Stimulated activated CD4-positive, alpha-beta T cell treated with anti-CD3 and anti-CD28 coated beads, Interleukin-4, amount 100 ng/mL, for 1 hour (primary cell): ENCODE measurements at regions not wholly inside any gene's neighbourhood (a gene's known extent, or its start where the extent isn't known, plus 50 kb on each side); places are given as distances from the start of the nearest gene placed in this dataset.
"Not testable (repeated sequence)": the region's sequence is repeated elsewhere in the genome, so short reads cannot be mapped to it uniquely, and the experiment has no call there.

Source experiments
- DNase-seq: peaks from one replicate; pipeline ENCODE4 v3.0.0-alpha.2; 2020

DNA sequence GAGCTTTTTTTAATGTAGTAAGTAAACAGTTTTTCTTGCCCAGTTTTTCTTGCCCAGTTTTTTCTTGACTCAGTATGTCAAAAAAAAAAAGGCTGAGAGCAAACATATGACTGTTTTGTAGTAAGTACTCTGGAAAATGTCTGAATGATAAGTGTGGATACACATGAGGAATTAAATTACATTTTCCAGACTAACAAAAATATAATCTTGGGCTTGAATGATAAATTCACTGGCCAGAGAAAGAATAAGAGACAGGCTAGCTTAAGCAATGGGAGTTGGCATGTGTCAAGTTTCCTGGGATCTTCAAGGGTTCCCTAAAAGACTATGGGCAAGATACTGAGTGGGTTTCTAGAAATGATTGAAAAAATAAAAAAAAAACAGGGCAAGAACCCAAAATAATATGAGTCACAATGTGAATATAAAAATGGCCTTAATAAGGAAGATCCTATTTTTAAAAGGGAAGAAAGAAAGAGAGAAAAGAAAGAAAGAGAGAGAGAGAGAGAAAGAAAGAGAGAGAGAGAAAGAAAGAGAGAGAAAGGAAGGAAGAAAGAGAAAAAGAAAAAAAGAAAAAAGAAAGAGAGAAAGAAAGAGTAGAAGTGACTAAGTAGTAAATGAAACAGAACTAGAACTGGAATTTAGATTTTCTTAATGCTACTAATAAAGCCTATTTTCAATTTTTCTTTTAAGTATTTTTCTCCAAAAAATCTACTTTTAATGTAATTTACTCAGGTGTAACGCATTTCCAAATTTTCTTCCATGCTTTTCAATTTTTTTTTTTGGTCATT lies 60.2 kb downstream of the TFPI2 start:
- no peak for DNase-seq

DNA sequence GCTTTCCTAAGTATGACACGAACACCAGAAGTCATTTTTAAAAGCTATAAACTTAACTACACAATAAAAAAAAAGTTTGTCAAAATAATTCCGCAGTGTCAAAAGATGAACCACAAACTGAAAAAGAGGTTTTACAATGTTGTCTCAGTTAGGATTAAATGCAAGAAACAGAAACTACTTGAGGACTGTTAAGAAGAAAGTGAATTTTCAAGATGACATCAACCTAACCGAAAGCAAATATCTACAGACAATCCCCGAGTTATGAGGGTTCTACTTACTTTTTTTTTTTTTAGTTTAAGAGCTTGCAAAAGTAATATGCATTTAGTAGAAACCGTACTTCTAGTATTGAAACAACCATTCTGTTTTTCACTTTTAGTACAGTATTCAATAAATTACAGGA lies 62.3 kb downstream of the TFPI2 start:
- DNase-seq: no peak

DNA sequence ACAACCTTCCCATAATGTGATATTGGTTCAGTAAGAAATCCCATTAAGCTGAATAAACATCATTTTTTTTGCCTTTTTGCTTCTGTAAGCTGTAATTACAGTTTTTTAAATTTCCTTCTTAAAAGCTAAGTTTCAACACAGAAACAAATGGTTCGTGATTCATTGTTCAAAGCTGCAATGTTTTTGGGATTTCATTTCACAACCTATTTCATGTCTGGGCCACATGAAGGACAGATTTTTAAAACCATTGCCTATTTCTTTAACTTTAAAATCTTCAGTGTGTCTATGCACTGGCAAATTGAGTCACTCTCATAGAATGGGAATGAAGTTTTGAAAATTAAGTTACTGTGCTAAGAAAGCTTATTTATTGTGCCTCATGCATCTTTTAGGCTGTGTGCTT lies 66.9 kb downstream of the TFPI2 start:
- DNase-seq: no peak

DNA sequence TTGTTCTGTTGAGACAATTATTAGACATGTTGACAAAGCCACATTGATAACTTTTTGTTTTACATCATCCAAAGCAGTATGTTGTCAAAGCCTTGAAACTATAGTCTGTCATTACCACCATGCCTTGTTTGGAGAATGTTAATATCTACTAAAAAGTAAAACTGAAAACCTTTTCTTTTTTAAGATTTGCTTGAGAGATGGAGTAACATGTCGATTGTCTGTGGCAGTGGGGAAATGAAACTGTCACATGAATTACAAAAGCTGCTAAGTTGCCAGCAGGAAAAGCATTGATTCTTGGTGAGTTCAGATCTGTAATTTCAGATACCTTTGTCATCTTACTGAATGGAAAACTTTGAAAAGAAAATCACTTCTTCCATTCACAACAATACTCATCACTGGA lies 69.1 kb downstream of the TFPI2 start:
- no peak for DNase-seq

DNA sequence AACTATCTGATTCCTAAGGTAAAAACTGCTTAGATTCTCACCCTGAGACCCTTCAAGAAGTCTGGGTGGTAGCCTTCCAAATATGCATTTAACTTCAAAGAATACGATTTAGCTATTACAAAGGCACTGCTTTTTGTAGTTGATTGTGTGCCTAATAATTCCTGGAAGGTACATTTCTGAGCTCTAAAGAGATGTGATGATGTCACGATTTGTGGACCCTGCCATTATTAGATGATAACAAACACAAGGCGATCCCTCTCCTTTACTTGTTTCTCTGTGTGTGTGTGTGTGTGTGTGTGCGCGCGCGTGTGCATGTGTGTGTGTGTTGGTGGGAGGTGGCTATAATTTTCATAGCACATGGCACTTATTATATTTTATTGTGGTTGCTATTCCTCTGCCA lies 70.9 kb downstream of the TFPI2 start:
- no peak for DNase-seq

DNA sequence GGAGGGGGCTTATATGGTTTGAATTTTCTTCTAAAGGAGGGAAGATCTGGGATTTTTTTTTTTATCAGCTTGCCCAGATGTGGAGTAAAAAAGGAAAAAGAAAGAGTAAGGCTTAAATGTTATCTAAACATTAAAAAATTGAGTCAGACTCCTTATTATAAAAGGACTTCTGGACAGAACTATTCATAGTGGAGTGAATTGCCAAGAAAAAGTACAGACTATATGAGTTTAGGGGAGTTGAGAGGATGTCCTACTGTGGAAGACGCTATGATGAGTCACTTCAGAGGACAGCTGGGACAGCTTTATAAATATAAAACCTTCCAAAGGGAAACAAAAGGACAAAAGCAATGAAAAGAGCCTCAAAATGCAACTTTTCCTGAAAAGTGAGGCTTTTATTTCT lies 73.0 kb downstream of the TFPI2 start:
- no peak for DNase-seq

DNA sequence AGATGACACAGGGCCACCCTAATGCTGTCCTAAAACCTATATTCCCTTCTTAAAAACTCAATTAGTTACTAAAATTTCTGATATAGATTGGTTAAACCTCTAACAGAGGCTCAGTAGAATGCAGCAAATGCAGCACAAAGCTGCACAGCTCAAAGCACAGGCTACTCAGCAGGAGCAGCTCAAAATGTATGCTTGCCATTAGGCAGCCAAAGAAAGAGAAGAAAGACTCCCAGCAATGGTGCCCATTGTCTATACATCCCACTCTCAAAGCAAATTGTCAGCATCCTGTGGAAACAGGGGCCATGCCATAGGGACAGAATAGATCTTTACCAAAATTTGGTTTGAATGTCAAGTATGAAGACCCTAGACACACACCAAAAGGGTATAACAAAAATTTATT lies 73.5 kb downstream of the TFPI2 start:
- DNase-seq: no peak

DNA sequence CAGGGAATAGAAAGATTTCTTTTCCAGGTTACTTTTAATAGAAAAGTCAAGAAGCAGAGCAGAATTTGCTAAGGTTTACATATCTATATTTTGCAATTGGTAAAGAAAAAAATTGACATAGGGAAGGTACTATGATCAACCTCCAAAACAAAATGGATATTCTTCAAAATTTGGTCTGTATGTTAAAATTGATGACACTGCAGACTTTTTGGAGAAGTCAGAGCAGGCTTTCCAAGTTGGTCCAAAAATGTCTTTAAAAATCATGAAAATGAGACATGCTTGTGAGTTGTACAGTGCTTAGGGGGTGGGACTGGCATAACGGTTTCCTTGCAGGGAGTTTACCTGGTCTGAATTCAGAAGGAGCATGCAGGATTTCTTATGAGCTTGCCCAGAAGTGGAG lies 77.0 kb downstream of the TFPI2 start:
- no peak for DNase-seq

DNA sequence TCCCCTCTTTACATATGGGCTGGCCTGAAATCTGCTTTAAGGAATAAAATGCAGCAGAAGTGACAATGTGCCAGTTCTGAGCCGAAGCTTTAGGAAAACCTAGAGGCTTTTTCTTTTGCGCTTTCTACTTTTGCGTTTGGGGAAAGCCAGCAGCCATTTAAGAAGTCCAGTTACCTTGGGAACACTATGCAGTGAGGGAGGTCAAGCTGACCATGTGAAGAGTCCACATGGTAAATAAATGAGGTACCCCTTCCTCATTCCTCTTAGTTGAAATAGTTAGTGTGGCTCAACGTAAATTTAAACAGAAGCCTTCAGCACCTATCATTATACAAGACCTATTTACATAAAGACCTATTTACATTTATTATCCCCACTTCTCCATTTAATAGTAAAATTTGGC lies 78.5 kb downstream of the TFPI2 start:
- DNase-seq: no peak

DNA sequence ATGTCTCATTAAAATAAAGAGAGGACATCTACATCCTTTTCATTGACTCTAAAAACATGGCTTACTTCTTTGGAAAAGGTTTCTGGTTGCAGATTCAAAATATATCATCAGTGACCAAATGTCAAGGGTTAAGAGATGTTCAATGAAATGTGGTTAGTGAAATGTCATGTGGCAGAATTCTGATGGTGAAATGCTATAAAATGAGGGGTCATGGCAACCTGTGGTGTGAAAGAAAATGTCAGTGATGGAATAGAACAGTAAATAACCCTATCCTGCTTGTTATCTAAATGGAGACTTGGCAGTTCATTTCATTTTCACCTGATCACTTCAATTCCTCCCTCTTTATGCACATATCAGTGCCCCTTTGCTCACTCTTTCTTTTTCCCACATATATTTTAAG lies 79.4 kb downstream of the TFPI2 start:
- DNase-seq: no peak

DNA sequence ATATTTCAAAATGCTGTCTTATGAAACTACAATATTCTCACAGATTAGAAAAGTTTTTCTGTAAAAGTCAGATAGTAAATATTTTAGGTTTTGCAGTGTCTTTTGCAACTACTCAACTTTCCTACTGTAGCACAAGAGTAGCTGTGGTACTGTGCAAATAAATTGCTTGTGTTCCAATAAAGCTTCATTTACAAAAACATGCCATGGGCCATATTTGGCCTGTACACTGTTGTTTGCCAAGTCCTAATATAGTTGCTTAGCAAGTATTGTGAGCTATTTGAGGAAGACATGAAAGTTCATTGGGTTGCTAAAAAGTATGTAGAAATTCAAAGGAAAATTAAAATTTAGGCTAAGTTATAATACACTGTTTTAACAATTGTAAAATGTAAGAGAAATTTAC lies 80.0 kb downstream of the TFPI2 start:
- no peak for DNase-seq

DNA sequence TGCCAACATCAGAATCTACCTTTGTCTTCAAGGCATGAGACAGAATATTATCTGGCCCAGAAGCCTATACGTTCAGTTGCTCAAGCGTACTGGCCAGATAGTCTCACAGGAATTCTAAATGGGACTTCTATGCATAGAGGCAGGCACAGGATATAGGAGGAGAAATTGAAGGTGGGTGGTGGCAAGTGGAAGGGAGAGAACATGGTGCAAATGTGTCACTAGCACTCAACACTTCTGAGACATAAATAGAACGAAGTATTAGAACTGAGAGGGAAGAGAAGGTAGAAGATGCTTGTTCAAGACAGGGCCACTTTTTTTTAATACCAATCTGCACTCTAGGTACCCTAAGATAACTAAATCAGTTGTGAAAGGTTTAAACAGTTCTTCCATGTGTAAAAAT lies 85.8 kb downstream of the TFPI2 start:
- DNase-seq: no peak

DNA sequence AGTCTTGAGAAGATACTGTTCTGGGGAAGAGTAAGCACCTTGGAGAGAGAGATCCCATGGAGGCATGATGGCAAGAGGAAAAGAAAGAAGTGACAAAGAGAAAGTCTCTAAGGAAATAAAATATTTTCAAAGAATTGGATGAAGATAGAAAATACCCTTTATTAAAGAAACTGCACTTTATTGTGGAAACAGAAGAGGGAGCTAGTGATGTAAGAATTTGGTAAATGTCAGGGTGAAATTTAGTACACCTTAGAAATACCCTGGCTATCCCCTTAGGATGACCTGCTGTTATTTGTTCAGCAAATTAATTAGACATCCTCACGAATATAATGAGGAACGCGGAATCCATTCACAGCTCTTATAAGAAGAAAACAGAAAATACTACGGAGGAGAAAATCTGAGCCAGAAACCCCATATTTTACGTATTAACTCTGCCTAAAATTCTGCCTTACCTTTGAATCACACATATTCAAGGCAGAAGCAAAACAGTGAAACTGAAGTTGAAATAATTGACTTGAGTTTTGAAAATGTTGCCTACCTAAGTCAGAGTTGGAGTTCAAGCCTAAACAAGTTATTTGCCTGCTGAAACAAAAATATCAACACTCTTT lies 90.7 kb downstream of the TFPI2 start:
- DNase-seq: no peak

DNA sequence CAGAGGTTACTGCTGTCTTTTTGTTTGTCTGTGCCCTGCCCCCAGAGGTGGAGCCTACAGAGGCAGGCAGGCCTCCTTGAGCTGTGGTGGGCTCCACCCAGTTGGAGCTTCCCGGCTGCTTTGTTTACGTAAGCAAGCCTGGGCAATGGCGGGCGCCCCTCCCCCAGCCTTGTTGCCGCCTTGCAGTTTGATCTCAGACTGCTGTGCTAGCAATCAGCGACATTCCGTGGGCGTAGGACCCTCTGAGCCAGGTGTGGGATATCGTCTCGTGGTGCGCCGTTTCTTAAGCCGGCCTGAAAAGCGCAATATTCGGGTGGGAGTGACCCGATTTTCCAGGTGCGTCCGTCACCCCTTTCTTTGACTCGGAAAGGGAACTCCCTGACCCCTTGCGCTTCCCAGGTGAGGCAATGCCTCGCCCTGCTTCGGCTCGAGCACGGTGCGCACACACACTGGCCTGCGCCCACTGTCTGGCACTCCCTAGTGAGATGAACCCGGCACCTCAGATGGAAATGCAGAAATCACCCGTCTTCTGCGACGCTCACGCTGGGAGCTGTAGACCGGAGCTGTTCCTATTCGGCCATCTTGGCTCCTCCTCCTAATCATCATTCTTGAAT lies 97.4 kb downstream of the TFPI2 start:
- DNase-seq: not testable (repeated sequence)

DNA sequence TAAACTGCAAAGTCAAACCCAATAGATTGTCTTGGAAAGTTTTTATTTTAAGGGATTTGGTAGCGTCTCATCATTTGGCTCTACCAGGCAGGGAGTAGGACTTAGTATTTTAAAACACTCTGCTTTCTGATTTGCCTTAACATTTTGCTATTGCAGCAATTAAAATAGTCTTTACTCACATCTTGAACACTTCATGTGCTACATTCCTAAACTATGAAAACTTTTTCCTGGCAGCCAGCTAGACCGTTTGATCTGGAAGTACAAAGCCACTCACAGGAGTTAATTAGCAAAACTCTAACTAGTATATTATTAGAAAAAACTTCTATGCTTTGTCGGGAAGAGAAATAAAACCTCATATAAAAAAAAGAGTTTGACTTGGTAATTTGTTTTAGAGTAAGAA lies 111.4 kb downstream of the TFPI2 start:
- DNase-seq: no peak

DNA sequence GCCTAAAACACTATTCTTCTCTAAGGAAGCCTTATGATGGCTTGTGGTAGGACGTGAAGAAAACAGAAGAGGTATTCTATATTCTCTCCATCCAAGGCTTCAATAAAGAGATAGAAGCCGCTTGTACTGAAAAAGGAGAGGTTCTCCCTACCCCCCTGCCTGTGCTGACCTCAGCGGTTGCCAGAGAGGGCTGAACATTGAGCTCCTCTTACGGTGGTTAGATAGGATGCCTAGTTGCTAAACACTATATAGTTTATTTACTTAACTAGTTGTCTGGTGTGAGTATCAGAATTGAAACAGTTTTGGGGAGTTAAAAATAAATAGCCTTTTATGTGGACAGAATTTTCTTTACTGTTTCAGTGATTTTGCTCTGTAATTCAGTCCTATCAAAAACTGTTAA lies 112.2 kb downstream of the TFPI2 start:
- no peak for DNase-seq

DNA sequence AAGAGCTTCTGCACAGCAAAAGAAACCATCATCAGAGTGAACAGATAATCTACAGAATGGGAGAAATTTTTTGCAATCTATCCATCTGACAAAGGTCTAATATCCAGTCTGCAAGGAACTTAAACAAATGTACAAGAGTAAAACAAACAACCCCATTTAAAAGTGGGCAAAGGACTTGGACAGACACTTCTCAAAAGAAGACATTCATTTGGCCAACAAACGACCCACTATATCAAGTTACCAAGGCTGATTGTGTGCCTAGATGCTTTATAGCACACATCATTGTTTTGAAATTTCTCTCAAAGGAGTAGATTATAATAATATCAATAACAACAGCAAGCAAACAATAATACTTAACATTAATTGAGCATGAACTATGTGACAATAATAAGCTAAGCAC lies 117.1 kb downstream of the TFPI2 start:
- no peak for DNase-seq

DNA sequence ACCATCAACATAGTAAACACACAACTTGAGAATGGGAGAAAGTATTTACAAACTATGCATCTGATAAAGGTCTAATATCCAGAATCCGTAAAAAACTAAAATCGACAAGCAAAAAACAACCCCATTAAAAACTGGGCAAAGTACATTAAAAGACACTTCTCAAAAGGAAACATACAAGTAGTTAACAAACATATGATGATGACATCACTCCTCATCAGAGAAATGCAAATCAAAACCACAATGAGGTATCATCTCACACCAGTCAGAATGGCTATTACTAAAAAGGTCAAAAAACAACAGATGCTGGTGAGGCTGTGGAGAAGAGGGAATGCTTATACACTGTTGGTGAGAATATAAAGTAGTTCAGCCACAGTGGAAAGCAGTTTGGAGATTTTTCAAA lies 125.1 kb downstream of the TFPI2 start:
- no peak for DNase-seq

DNA sequence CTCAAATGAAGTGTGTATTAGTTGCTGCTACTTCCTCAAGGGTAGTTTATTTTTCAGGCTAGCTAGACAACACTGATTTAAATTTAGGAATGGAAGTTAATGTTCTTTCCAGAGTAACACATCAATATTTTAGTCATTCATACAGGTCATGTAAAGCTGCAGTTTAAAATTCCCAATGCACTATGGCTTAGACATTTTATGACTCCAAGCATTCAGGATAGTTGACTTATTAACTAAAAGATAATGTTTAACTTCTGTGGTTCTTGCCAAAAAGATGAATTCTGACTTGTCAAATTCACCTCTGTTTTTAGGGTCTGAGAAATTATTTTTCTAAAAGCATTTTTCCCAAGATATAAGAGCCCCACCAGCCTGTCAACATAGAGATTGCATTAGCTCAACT lies 131.9 kb downstream of the TFPI2 start:
- no peak for DNase-seq

DNA sequence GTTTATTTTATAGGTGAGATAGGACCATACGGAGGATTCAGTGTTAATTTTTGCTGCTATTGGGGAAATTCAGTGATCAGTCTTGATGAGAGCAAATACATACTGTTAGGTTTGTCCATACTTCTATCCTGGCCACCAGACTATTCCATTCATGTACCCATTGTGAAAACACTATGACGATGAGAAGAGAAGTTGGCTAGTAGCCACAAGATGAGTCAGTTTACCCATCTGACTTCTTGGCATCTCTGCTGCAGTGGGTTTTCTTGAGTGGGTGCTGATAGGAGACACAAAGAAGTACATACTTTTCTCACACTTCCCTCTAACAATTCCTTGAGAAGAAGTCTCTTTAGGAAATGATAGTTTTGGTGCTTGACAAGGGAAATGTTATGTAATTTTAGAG lies 133.1 kb downstream of the TFPI2 start:
- no peak for DNase-seq

DNA sequence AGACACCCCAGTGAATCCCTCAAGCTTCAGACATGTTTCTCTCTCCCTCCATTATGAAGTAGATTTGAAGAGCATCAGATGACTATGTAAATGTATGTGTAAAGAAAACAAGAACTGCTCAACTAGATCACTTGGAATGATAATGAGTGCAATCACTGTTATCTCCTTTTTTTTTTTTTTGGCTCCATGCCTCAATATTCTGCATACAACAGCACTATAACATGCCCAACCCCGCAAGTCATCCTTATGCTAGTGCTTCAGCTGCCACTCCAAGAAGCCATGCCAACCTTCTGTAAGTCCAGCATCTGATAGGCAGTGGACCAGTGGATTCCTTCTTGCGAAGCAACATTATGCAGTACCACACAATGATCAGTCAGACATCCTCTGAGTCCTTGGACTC lies 133.7 kb downstream of the TFPI2 start:
- DNase-seq: no peak

DNA sequence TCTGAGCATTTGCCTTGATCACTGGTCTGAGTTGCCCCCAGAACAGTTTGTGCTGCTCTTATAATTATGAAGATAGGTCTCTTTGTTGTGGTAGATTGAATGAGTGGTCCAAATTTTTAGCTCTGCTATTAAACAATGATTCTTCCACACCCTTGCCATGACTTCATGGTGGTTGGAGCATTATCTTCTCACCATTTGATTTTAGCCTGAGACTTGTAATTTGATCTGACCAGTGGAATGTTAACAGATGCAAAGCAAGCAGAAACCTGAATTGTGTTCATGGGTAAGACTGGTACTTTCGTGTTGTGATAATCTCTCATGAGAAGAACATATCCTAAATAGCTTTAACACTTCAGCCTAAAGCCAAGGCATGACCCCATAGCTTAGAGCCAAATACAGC lies 139.1 kb downstream of the TFPI2 start:
- no peak for DNase-seq

DNA sequence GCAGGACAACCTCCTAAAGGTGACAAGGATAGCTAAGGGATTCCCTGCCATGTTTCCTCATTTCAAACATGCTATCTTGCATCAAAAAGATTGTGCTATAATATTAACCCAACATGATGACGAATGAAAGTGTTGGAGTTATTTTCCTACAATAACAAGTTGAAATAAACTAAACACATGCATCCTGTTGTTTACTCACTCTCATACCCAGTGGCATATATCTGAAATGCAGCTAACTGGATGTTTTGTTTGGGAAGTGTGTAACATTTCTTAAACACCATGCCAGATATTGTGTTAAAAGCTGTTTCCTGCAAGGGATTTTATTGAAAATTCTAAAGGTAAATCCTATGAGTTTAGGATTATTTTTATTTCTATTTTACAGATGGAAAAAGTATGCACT lies 139.6 kb downstream of the TFPI2 start:
- no peak for DNase-seq

DNA sequence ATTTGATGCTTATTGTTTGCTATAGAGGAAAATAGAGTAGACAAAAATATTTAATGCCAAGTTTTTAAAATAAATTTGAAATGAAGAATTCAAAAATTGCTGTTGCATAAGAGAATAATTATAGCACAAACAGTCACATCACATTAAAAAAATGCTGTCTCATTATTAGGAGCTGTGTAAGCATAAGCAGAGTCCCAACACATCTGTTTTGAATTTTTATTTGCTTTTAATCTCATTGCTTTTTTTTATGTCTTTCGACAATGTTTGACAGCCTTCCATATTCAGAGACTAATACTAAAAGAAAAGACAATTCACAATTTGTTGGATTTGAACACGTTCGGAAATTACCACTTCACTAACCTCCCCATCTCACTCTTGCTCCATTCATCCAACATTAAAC lies 143.5 kb downstream of the TFPI2 start:
- no peak for DNase-seq

DNA sequence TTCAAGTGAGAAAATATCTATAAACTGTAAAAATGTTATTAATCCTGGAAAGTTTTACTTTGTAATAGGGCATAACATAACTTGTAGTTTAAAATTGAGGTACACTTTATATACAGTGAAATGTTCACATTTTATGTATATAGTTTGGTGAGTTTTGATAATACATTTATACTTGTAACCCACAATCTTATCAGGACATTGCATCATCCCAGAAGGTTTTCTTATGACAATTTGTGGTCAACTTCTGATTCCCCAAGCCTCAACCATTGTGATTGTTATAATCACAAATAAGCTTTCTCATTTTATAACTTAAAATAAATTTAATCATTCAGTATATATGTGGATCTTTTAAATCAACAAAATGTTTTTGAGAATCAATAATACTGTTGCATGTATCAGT lies 151.1 kb downstream of the TFPI2 start:
- DNase-seq: no peak
